SJSA1 (cell line): ENCODE measurements at regions not wholly inside any gene's neighbourhood (a gene's known extent, or its start where the extent isn't known, plus 50 kb on each side); places are given as distances from the start of the nearest gene placed in this dataset.
"Not testable (repeated sequence)": the region's sequence is repeated elsewhere in the genome, so short reads cannot be mapped to it uniquely, and the experiment has no call there.

ENCODE experiments used
- DNase-seq, 2 experiments: peaks; one replicate each; pipeline ENCODE4 v3.0.0-alpha.2; 2015 to 2020; ENCODE audit warnings: low spot score in 2 of 2, low read depth in 1 of 2
- H3K27ac ChIP-seq: fragments of 250-450 bp; sonication (Bioruptor Pico); 2 replicates; pipeline ENCODE4 v1.5.1; 2020; ENCODE audit warnings: mild to moderate bottlenecking, moderate library complexity
- H3K27me3 ChIP-seq: fragments of 250-450 bp; sonication (Bioruptor Pico); replicated peaks from 2 replicates; pipeline ENCODE4 v1.5.1; 2020; ENCODE audit warnings: mild to moderate bottlenecking, moderate library complexity
- H3K36me3 ChIP-seq: fragments of 250-450 bp; sonication (Bioruptor Pico); 2 replicates; pipeline ENCODE4 v1.5.1; 2020; ENCODE audit warnings: mild to moderate bottlenecking
- H3K4me1 ChIP-seq: fragments of 250-450 bp; sonication (Bioruptor Pico); replicated peaks from 2 replicates; pipeline ENCODE4 v1.6.1; 2021; ENCODE audit warnings: mild to moderate bottlenecking
- H3K4me3 ChIP-seq: fragments of 250-450 bp; sonication (Bioruptor Pico); 2 replicates; pipeline ENCODE4 v1.5.1; 2020; ENCODE audit warnings: mild to moderate bottlenecking
- H3K9me3 ChIP-seq: fragments of 250-450 bp; sonication (Bioruptor Pico); replicated peaks from 2 replicates; pipeline ENCODE4 v1.5.1; 2020; ENCODE audit warnings: mild to moderate bottlenecking

- H3K27me3 ChIP-seq, H3K27ac ChIP-seq, H3K4me3 ChIP-seq, DNase-seq, H3K36me3 ChIP-seq, H3K9me3 ChIP-seq, H3K4me1 ChIP-seq: not testable (repeated sequence)
Observed at GRCh38 chr3:134740077-134740476, 55.0 kb upstream of the EPHB1 start.

GRCh38 chr3:134742202-134742601 lies 52.9 kb upstream of the EPHB1 start:
- no peaks in the 10 kb centered on the region for H3K9me3 ChIP-seq
- no peak for DNase-seq
- H3K27ac ChIP-seq: no peak overlapping the region
- H3K36me3 ChIP-seq: no peaks in the 10 kb centered on the region
- no peaks in the 10 kb centered on the region for H3K4me1 ChIP-seq
- no peaks in the 10 kb centered on the region for H3K27me3 ChIP-seq
- H3K4me3 ChIP-seq: no peak overlapping the region

DNA sequence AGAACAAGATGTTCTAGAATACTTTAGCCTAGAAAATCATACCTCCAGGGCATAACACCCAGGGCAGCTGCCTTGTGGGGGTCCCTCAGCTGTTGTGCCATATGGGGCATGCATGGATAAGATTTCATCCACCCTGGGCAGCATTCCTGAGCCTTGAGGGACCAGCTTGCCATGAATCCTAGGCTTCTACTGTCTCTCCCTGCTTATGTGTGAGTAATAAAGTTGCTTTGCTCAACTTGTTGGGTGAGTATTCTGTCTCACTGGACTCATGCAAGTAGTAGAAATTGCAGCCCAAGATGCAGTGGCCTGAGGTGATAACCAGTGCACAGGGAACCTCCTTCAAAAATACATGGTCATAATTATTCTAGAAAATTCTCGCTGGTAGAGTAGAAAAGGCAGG lies 52.1 kb upstream of the EPHB1 start:
- Histone ChIP-seq H3K4me3 (no peak overlapping the region), H3K27ac (no peak overlapping the region), H3K36me3 (no peaks in the 10 kb centered on the region), H3K9me3 (no peaks in the 10 kb centered on the region), H3K4me1 (no peaks in the 10 kb centered on the region), H3K27me3 (no peaks in the 10 kb centered on the region)
- no peak for DNase-seq
